PC-9 (cell line): ENCODE measurements at regions not wholly inside any gene's neighbourhood (a gene's known extent, or its start where the extent isn't known, plus 50 kb on each side); places are given as distances from the start of the nearest gene placed in this dataset.

Source experiments
- EZH2 ChIP-seq: fragments of 200-600 bp; sonication (generic); IDR thresholded peaks from 2 replicates; pipeline ENCODE4 v1.8.0; 2017; ENCODE audit warnings: antibody characterized with exemption, low read depth
- TF ChIP-seq, protein P1 (sequence below): fragments of 200-600 bp; sonication (generic); conservative IDR thresholded peaks from 2 replicates; pipeline ENCODE4 v1.6.1; 2017; ENCODE audit warnings: mixed run types, antibody characterized with exemption, mild to moderate bottlenecking, moderate library complexity

DNA sequence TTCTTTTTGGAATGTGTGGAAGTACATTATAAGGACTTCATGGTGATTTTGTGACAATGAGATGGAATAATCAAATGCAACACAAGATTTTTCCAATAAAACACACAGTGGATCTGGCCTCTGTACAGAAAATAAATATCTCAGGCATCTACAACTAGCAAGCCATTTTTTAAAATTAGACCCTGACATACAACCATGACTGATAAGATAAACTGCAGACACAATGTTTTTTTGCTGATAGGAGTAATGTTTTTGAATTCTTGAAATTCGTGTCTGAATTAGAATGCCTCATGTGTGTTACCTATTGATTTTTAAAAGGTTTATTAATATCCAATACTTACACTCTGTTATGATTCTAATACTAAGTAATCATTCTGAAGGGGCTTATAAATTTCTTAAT, 328.1 kb downstream of the HGF start:
- TF ChIP-seq, protein P1, sequence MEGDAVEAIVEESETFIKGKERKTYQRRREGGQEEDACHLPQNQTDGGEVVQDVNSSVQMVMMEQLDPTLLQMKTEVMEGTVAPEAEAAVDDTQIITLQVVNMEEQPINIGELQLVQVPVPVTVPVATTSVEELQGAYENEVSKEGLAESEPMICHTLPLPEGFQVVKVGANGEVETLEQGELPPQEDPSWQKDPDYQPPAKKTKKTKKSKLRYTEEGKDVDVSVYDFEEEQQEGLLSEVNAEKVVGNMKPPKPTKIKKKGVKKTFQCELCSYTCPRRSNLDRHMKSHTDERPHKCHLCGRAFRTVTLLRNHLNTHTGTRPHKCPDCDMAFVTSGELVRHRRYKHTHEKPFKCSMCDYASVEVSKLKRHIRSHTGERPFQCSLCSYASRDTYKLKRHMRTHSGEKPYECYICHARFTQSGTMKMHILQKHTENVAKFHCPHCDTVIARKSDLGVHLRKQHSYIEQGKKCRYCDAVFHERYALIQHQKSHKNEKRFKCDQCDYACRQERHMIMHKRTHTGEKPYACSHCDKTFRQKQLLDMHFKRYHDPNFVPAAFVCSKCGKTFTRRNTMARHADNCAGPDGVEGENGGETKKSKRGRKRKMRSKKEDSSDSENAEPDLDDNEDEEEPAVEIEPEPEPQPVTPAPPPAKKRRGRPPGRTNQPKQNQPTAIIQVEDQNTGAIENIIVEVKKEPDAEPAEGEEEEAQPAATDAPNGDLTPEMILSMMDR = no peak
- no peak for TF ChIP-seq EZH2
